ENCODE measurements at regions not wholly inside any gene's neighbourhood (a gene's known extent, or its start where the extent isn't known, plus 50 kb on each side); places are given as distances from the start of the nearest gene placed in this dataset.

DNA sequence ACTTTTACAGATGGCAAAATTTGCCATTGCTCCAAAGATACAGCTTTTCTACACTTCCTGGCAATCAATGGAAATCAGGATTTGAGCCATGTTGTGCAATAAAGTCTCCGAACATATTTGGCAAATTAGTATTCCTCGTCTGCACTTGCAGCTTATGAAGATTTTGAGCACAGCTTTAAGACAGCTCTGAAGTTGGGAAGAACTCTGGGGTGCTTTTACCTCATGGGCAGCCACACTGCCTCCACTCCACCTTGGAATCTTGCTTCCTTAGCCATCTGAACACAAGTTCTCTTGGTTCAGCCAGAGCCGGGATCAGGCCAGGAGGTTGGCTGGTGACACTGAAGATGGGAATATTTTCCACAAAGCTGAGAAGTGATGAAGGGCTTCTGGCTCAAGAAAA is 191.2 kb downstream of the CWF19L2 start:
- TF ChIP-seq, protein P1, sequence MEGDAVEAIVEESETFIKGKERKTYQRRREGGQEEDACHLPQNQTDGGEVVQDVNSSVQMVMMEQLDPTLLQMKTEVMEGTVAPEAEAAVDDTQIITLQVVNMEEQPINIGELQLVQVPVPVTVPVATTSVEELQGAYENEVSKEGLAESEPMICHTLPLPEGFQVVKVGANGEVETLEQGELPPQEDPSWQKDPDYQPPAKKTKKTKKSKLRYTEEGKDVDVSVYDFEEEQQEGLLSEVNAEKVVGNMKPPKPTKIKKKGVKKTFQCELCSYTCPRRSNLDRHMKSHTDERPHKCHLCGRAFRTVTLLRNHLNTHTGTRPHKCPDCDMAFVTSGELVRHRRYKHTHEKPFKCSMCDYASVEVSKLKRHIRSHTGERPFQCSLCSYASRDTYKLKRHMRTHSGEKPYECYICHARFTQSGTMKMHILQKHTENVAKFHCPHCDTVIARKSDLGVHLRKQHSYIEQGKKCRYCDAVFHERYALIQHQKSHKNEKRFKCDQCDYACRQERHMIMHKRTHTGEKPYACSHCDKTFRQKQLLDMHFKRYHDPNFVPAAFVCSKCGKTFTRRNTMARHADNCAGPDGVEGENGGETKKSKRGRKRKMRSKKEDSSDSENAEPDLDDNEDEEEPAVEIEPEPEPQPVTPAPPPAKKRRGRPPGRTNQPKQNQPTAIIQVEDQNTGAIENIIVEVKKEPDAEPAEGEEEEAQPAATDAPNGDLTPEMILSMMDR (IDR thresholded peaks at IDR 0.05; ENCODE audit: low read depth, low read length, missing input control): no peak
- TF ChIP-seq HNF4A (conservative IDR thresholded peaks at IDR 0.05) (no peak), JUND (IDR thresholded peaks at IDR 0.05) (no peak), SP1 (IDR thresholded peaks at IDR 0.05) (no peak)
- TF ChIP-seq, protein P2, sequence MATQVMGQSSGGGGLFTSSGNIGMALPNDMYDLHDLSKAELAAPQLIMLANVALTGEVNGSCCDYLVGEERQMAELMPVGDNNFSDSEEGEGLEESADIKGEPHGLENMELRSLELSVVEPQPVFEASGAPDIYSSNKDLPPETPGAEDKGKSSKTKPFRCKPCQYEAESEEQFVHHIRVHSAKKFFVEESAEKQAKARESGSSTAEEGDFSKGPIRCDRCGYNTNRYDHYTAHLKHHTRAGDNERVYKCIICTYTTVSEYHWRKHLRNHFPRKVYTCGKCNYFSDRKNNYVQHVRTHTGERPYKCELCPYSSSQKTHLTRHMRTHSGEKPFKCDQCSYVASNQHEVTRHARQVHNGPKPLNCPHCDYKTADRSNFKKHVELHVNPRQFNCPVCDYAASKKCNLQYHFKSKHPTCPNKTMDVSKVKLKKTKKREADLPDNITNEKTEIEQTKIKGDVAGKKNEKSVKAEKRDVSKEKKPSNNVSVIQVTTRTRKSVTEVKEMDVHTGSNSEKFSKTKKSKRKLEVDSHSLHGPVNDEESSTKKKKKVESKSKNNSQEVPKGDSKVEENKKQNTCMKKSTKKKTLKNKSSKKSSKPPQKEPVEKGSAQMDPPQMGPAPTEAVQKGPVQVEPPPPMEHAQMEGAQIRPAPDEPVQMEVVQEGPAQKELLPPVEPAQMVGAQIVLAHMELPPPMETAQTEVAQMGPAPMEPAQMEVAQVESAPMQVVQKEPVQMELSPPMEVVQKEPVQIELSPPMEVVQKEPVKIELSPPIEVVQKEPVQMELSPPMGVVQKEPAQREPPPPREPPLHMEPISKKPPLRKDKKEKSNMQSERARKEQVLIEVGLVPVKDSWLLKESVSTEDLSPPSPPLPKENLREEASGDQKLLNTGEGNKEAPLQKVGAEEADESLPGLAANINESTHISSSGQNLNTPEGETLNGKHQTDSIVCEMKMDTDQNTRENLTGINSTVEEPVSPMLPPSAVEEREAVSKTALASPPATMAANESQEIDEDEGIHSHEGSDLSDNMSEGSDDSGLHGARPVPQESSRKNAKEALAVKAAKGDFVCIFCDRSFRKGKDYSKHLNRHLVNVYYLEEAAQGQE (IDR thresholded peaks at IDR 0.05): no peak

Data from liver (tissue), 3 donors.